HEK293 (cell line): ENCODE measurements at regions not wholly inside any gene's neighbourhood (a gene's known extent, or its start where the extent isn't known, plus 50 kb on each side); places are given as distances from the start of the nearest gene placed in this dataset.

Experiments used
- TCF7L2 ChIP-seq: IDR thresholded peaks from 2 replicates; pipeline ENCODE4 v1.6.1; 2011; ENCODE audit warnings: low read depth, mild to moderate bottlenecking, inconsistent platforms, low read length, moderate library complexity, borderline replicate concordance
- ZBTB44 ChIP-seq: fragments of 450-650 bp; IDR thresholded peaks from 2 replicates; pipeline ENCODE4 v1.5.1; 2018; ENCODE audit warnings: missing biosample characterization, mild to moderate bottlenecking, missing genetic modification characterization
- ZNF280D ChIP-seq: fragments of 450-650 bp; formaldehyde crosslinking; IDR thresholded peaks from 2 replicates; pipeline ENCODE4 v1.5.1; 2016; ENCODE audit warnings: missing biosample characterization, missing genetic modification characterization
- ZNF423 ChIP-seq: fragments of 450-650 bp; formaldehyde crosslinking; IDR thresholded peaks from 2 replicates; pipeline ENCODE4 v1.5.1; 2016; ENCODE audit warnings: missing biosample characterization, missing genetic modification characterization
- TF ChIP-seq, protein P1 (sequence below): fragments of 450-650 bp; formaldehyde crosslinking; IDR thresholded peaks from 2 replicates; pipeline ENCODE4 v1.5.1; 2016; ENCODE audit warnings: missing biosample characterization, missing genetic modification characterization

DNA sequence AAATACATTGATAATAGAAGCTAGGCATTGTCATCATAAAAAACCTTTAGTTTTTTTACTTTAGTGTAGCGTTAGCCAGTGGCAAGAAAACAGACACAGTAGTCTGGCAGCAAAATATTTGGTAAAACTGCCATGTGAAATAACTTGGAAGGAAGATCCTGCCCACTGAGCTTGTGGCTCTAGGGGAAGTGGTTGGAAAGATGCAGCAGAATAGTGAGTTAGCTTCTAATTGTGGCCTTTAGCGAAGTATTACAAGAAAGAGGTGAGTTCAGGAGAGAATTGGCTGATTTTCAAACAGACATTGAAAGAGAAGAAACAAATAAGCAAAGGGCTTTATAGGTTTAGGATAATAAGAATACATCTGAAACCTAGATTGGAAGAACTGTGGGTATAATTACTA lies 1887.8 kb upstream of the CELF4 start:
- TF ChIP-seq, protein P1, sequence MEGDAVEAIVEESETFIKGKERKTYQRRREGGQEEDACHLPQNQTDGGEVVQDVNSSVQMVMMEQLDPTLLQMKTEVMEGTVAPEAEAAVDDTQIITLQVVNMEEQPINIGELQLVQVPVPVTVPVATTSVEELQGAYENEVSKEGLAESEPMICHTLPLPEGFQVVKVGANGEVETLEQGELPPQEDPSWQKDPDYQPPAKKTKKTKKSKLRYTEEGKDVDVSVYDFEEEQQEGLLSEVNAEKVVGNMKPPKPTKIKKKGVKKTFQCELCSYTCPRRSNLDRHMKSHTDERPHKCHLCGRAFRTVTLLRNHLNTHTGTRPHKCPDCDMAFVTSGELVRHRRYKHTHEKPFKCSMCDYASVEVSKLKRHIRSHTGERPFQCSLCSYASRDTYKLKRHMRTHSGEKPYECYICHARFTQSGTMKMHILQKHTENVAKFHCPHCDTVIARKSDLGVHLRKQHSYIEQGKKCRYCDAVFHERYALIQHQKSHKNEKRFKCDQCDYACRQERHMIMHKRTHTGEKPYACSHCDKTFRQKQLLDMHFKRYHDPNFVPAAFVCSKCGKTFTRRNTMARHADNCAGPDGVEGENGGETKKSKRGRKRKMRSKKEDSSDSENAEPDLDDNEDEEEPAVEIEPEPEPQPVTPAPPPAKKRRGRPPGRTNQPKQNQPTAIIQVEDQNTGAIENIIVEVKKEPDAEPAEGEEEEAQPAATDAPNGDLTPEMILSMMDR (tag by site-specific recombination), result no peak
- TF ChIP-seq ZNF280D, result no peak
- TF ChIP-seq ZBTB44 (tag by site-specific recombination), result no peak
- no peak for TF ChIP-seq ZNF423 (tag by site-specific recombination)
- no peak for TF ChIP-seq TCF7L2
